ENCODE measurements at regions not wholly inside any gene's neighbourhood (a gene's known extent, or its start where the extent isn't known, plus 50 kb on each side); places are given as distances from the start of the nearest gene placed in this dataset.
A peak's percentile ranks its signal among the peaks of the same experiment; 100 is the strongest.

DNA sequence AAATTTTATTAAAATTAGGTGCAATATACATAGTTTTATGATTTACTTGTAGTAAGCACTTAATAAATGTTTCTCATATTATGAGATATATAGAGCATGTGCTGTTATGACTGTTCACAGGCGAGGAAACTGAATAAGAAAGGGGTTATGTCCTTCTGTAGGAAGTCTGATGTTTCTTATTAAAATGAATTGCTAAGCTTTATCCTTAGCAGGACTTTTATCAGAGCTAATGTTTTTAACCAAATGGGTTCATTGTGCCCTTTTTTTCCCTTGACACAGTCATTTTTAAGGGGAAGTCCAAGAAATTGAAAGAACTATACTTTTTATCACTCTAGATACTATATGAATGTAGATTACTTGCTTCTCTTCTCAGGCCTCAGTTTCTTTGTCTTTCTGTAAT lies 285.2 kb downstream of the PTPRC start:
- ChIA-PET CTCF (no interaction called here), POLR2A (ENCODE audit: low non-redundant PET) (no interaction called here)
- no TSS peak for BruUV-seq (replicated peaks)
- Histone ChIP-seq H3K4me1 (ENCODE audit: insufficient read depth, low read length, poor library complexity, severe bottlenecking) (peaks cover 54% of the 10 kb centered on the region), H3K27ac (ENCODE audit: low read depth, low read length, poor library complexity, severe bottlenecking) (no peak overlapping the region), H3K36me3 (ENCODE audit: insufficient read depth, low read length, poor library complexity, severe bottlenecking) (peaks cover 44% of the 10 kb centered on the region), H3K27me3 (replicated peaks; ENCODE audit: insufficient read depth, low read depth, low read length, poor library complexity) (no peaks in the 10 kb centered on the region), H3K9me3 (ENCODE audit: low read depth, low read length, poor library complexity, severe bottlenecking) (peaks cover 1% of the 10 kb centered on the region), H3K4me3 (ENCODE audit: low read depth, low read length, poor library complexity, severe bottlenecking) (no peak overlapping the region)
- DNase-seq (ENCODE audit: low spot score) = no peak
- intact Hi-C loops (cut with micrococcal nuclease; ENCODE audit: unreplicated experiment) = no loop called here
- no peak for TF ChIP-seq EZH2 (IDR thresholded peaks at IDR 0.05; ENCODE audit: borderline replicate concordance, low read depth, low read length, poor library complexity, severe bottlenecking)
- TF ChIP-seq, protein P1, sequence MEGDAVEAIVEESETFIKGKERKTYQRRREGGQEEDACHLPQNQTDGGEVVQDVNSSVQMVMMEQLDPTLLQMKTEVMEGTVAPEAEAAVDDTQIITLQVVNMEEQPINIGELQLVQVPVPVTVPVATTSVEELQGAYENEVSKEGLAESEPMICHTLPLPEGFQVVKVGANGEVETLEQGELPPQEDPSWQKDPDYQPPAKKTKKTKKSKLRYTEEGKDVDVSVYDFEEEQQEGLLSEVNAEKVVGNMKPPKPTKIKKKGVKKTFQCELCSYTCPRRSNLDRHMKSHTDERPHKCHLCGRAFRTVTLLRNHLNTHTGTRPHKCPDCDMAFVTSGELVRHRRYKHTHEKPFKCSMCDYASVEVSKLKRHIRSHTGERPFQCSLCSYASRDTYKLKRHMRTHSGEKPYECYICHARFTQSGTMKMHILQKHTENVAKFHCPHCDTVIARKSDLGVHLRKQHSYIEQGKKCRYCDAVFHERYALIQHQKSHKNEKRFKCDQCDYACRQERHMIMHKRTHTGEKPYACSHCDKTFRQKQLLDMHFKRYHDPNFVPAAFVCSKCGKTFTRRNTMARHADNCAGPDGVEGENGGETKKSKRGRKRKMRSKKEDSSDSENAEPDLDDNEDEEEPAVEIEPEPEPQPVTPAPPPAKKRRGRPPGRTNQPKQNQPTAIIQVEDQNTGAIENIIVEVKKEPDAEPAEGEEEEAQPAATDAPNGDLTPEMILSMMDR (conservative IDR thresholded peaks at IDR 0.05; ENCODE audit: low read depth, low read length) = no peak

DNA sequence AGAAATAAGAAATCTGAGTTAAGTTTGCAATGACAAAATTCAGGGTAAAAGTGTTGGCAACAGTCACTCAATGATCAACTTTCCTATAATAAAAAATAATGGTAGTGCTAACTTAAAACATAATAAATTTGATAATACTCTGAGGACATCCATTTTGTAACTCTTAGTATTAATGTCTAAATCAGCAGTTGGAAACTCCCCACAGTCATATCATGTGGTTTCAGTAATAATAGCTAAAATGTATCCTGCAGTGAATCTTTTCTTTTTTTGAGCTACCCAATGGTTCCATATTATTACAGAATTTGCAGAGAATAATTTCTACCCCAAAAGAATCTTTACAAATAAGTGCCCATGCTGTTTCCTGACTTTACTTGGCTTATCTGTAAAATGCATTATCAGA lies 286.7 kb downstream of the PTPRC start:
- DNase-seq (ENCODE audit: low spot score) = no peak
- intact Hi-C loops (cut with micrococcal nuclease; ENCODE audit: unreplicated experiment) = no loop called here
- ChIA-PET POLR2A (ENCODE audit: low non-redundant PET) (no interaction called here), CTCF (no interaction called here)
- no peaks in the 10 kb centered on the region for H3K27me3 ChIP-seq (replicated peaks; ENCODE audit: insufficient read depth, low read depth, low read length, poor library complexity)
- H3K9me3 ChIP-seq (ENCODE audit: low read depth, low read length, poor library complexity, severe bottlenecking) = no peaks in the 10 kb centered on the region
- no TSS peak for BruUV-seq (replicated peaks)
- H3K4me3 ChIP-seq (ENCODE audit: low read depth, low read length, poor library complexity, severe bottlenecking) = no peak overlapping the region
- TF ChIP-seq EZH2 (IDR thresholded peaks at IDR 0.05; ENCODE audit: borderline replicate concordance, low read depth, low read length, poor library complexity, severe bottlenecking) = no peak
- TF ChIP-seq, protein P1 (conservative IDR thresholded peaks at IDR 0.05; ENCODE audit: low read depth, low read length) = no peak
- H3K36me3 ChIP-seq (ENCODE audit: insufficient read depth, low read length, poor library complexity, severe bottlenecking) = peaks cover 30% of the 10 kb centered on the region
- H3K4me1 ChIP-seq (ENCODE audit: insufficient read depth, low read length, poor library complexity, severe bottlenecking) = peaks cover 63% of the 10 kb centered on the region
- no peak overlapping the region for H3K27ac ChIP-seq (ENCODE audit: low read depth, low read length, poor library complexity, severe bottlenecking)

DNA sequence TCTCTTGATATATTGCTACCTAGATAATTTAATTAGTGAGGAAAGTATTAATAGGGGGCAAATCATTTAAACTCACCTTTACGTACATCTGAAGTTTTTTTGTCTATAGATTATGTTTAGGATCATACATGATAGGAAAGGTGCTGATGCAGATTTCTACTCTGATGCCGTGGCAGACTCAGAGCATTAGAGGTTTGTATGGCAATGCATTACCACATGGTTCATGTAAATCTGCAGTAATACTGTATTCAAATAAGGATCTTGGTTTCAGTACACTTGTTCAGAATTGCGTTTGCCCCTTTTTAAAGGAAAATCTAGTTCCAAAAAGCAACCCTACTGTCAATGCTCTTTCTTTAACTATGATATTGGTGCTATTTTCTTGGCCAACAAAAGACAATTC lies 288.3 kb downstream of the PTPRC start:
- peak overlapping the region; percentile 26 for H3K27ac ChIP-seq (ENCODE audit: low read depth, low read length, poor library complexity, severe bottlenecking)
- H3K36me3 ChIP-seq (ENCODE audit: insufficient read depth, low read length, poor library complexity, severe bottlenecking) = peaks cover 17% of the 10 kb centered on the region
- no peak for DNase-seq (ENCODE audit: low spot score)
- POLR2A ChIA-PET (ENCODE audit: low non-redundant PET) = interaction anchor here (0.7 kb wide), 1 partner anchor 160 kb away, joined by 3 read pairs; no protein-coding TSS in a partner anchor
- TF ChIP-seq EZH2 (IDR thresholded peaks at IDR 0.05; ENCODE audit: borderline replicate concordance, low read depth, low read length, poor library complexity, severe bottlenecking) = no peak
- TF ChIP-seq, protein P1 (conservative IDR thresholded peaks at IDR 0.05; ENCODE audit: low read depth, low read length) = no peak
- H3K9me3 ChIP-seq (ENCODE audit: low read depth, low read length, poor library complexity, severe bottlenecking) = no peaks in the 10 kb centered on the region
- no TSS peak for BruUV-seq (replicated peaks)
- H3K4me1 ChIP-seq (ENCODE audit: insufficient read depth, low read length, poor library complexity, severe bottlenecking) = peaks cover 78% of the 10 kb centered on the region
- no peaks in the 10 kb centered on the region for H3K27me3 ChIP-seq (replicated peaks; ENCODE audit: insufficient read depth, low read depth, low read length, poor library complexity)
- intact Hi-C loops (cut with micrococcal nuclease; ENCODE audit: unreplicated experiment) = no loop called here
- no peak overlapping the region for H3K4me3 ChIP-seq (ENCODE audit: low read depth, low read length, poor library complexity, severe bottlenecking)
- CTCF ChIA-PET = no interaction called here

Measured in A673 (cell line).